HG03342 (cell line): ENCODE measurements at regions not wholly inside any gene's neighbourhood (a gene's known extent, or its start where the extent isn't known, plus 50 kb on each side); places are given as distances from the start of the nearest gene placed in this dataset.

Source experiments
- ATAC-seq: cut with Tn5 transposase; IDR thresholded peaks from one replicate; pipeline ENCODE4 v1.9.1; 2021; ENCODE audit warnings: mild to moderate bottlenecking, moderate library complexity; ENCODE audit not compliant: unreplicated experiment

- no peak for ATAC-seq
Measured at GRCh38 chr10:131478377-131478989, 167.0 kb upstream of the TCERG1L start.

GRCh38 chr10:131480066-131480465, 168.5 kb upstream of the TCERG1L start:
- ATAC-seq, result no peak

GRCh38 chr10:131480861-131481260, 169.3 kb upstream of the TCERG1L start:
- ATAC-seq, result no peak

GRCh38 chr10:131485732-131486131, 174.2 kb upstream of the TCERG1L start:
- ATAC-seq, result no peak

- ATAC-seq, result no peak
Measured at GRCh38 chr10:131487822-131488221, 176.3 kb upstream of the TCERG1L start.

- ATAC-seq, result no peak
Measured at GRCh38 chr10:131490991-131491594, 179.6 kb upstream of the TCERG1L start.

- no peak for ATAC-seq
Measured at GRCh38 chr10:131492211-131492857, 180.8 kb upstream of the TCERG1L start.

GRCh38 chr10:131493432-131493831, 181.9 kb upstream of the TCERG1L start:
- ATAC-seq, result no peak

GRCh38 chr10:131494451-131494850, 182.9 kb upstream of the TCERG1L start:
- no peak for ATAC-seq

GRCh38 chr10:131495224-131495623, 183.7 kb upstream of the TCERG1L start:
- ATAC-seq, result no peak

GRCh38 chr10:131495892-131496291, 184.4 kb upstream of the TCERG1L start:
- no peak for ATAC-seq

GRCh38 chr10:131496351-131497052, 185.0 kb upstream of the TCERG1L start:
- no peak for ATAC-seq

GRCh38 chr10:131499566-131499965, 188.0 kb upstream of the TCERG1L start:
- ATAC-seq, result no peak

GRCh38 chr10:131500181-131500580, 188.7 kb upstream of the TCERG1L start:
- ATAC-seq, result no peak

- ATAC-seq, result no peak
Measured at GRCh38 chr10:131500892-131501291, 189.4 kb upstream of the TCERG1L start.

GRCh38 chr10:131503992-131504391, 192.5 kb upstream of the TCERG1L start:
- ATAC-seq, result no peak

- no peak for ATAC-seq
Measured at GRCh38 chr10:131511391-131511790, 199.9 kb upstream of the TCERG1L start.

GRCh38 chr10:131512852-131513251, 201.3 kb upstream of the TCERG1L start:
- ATAC-seq, result no peak

- ATAC-seq, result no peak
Measured at GRCh38 chr10:131513445-131513844, 201.9 kb upstream of the TCERG1L start.

GRCh38 chr10:131513901-131514300, 202.4 kb upstream of the TCERG1L start:
- no peak for ATAC-seq

GRCh38 chr10:131514454-131514853, 202.9 kb upstream of the TCERG1L start:
- ATAC-seq, result no peak

- no peak for ATAC-seq
Measured at GRCh38 chr10:131516285-131516684, 204.8 kb upstream of the TCERG1L start.
